ENCODE measurements at regions not wholly inside any gene's neighbourhood (a gene's known extent, or its start where the extent isn't known, plus 50 kb on each side); places are given as distances from the start of the nearest gene placed in this dataset.

DNA sequence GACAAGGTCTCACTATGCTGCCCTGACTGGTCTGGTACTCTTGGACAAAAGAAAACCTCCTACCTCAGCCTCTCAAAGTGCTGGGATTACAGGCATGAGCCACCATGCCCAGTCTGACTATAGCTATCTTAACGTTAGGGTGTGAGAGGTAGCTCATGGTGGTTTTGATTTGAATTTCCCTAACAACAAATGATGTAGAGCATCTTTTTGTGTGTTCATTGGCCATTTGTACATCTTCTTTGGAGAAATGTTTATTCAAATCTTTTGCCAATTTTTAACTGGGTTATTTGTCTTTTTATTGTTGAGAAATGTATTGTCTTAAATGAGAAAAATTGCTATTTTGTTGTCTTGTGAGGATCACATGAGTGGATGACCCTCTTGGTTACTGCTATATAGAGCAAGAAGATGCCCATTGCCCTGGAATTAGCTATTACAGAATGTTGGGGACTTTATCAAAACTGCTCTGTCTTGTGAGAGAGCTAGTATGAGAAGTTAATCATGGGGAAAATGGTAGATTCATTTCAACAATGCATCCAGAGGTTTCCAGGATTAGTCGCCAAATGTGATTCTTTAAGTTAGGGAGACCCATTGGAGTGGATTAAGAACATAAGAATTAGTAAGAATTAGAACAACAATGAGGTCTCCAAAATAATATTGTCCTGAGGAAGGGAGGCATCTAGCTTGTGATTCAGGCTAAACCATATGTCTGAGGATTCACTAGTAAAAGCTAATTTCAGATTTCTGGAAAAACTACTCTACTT is 124.3 kb upstream of the MOCS2 start:
- no peaks in the 10 kb centered on the region for H3K36me3 Mint-ChIP-seq (ENCODE audit: low read depth)
- ChIA-PET POLR2A (no interaction called here), CTCF (no interaction called here)
- DNase-seq, result no peak
- H3K27ac Mint-ChIP-seq, result no peak overlapping the region
- ATAC-seq, result no peak
- H3K4me3 Mint-ChIP-seq, result no peak overlapping the region
- H3K4me1 Mint-ChIP-seq (ENCODE audit: low read depth), result no peaks in the 10 kb centered on the region
- H3K27me3 Mint-ChIP-seq (ENCODE audit: low read depth), result no peaks in the 10 kb centered on the region
- no peaks in the 10 kb centered on the region for H3K9me3 Mint-ChIP-seq (ENCODE audit: insufficient read depth)

DNA sequence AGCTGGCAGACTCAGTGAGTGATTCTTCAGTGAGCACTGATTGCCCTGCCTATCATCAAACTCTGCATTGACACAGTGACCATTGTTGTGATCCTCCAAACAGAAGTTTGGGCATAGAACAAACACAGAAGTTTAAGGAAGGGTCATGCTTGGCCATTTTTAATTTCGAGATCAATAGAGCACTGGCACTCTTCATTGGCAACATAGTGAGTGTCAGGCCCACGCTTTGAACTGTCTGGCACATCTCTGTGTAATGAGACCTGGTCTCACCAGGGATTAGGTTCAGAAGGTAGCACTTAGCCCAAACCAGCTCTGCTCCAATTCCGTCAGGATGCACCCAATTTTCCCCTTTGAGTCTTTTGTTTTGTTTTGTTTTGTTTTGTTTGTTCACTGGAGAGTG is 127.1 kb upstream of the MOCS2 start:
- no peaks in the 10 kb centered on the region for H3K9me3 Mint-ChIP-seq (ENCODE audit: insufficient read depth)
- ChIA-PET CTCF (no interaction called here), POLR2A (no interaction called here)
- H3K36me3 Mint-ChIP-seq (ENCODE audit: low read depth), result no peaks in the 10 kb centered on the region
- peaks cover 5% of the 10 kb centered on the region for H3K27me3 Mint-ChIP-seq (ENCODE audit: low read depth)
- H3K27ac Mint-ChIP-seq, result no peak overlapping the region
- no peak overlapping the region for H3K4me3 Mint-ChIP-seq
- ATAC-seq (no peak), DNase-seq (no peak)
- H3K4me1 Mint-ChIP-seq (ENCODE audit: low read depth), result no peaks in the 10 kb centered on the region

DNA sequence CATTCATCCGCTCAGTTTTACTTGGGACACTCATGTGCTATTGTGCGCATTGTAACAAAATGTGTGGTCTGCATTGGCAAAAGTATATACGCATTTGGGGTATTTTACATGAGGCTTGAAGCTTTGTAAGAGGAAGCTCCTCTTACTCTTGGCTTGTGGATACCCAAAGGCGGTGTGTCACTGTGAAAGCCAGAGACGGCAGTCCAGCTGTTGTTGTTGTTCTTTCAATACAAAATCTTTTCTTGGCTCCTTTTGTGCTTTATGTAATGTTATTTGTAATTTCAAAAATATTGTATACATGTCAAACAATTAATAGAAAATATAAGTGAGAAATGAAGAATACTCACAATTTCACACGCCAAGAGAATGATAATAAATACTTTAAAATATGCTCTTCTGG is 128.3 kb upstream of the MOCS2 start:
- Mint-ChIP-seq H3K27me3 (ENCODE audit: low read depth) (peaks cover 5% of the 10 kb centered on the region), H3K27ac (no peak overlapping the region), H3K36me3 (ENCODE audit: low read depth) (no peaks in the 10 kb centered on the region), H3K9me3 (ENCODE audit: insufficient read depth) (no peaks in the 10 kb centered on the region), H3K4me1 (ENCODE audit: low read depth) (no peaks in the 10 kb centered on the region), H3K4me3 (no peak overlapping the region)
- ATAC-seq, result no peak
- ChIA-PET POLR2A (no interaction called here), CTCF (no interaction called here)
- no peak for DNase-seq

DNA sequence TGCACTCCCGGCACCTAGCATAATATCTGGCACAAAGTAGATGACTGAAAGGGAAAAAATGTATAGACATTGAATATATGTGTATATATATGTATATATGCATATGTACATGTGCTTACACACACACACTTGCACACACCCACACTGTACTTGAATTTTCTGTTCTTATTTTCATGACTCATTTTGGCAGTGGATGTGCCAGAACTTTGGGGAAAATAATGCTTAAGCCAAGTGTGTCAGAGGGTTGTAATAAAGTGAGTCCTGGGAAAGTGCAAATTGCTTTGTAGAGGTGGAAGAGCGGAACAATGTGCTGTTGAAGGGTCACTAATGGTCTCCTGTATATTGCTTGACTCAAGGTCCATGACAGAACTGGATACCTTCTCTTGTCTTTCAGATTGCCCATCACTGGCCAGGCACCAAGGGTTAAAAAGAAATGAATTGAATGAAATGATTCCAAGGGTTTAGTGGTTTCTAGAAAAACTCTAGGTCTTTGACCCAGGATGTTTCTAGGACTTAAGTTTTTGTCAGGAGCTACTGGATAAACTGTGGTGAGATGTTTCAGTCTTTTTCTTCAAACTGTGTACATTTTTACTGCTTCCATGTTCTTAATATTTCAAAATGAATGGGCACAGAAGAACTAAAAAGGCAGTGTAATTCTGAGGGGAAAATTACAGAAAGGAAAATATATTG is 129.9 kb upstream of the MOCS2 start:
- POLR2A ChIA-PET, result no interaction called here
- no peaks in the 10 kb centered on the region for H3K36me3 Mint-ChIP-seq (ENCODE audit: low read depth)
- H3K9me3 Mint-ChIP-seq (ENCODE audit: insufficient read depth), result no peaks in the 10 kb centered on the region
- DNase-seq, result no peak
- no peak overlapping the region for H3K4me3 Mint-ChIP-seq
- H3K27me3 Mint-ChIP-seq (ENCODE audit: low read depth), result peaks cover 5% of the 10 kb centered on the region
- no peak for ATAC-seq
- H3K27ac Mint-ChIP-seq, result no peak overlapping the region
- CTCF ChIA-PET, result no interaction called here
- H3K4me1 Mint-ChIP-seq (ENCODE audit: low read depth), result no peaks in the 10 kb centered on the region

DNA sequence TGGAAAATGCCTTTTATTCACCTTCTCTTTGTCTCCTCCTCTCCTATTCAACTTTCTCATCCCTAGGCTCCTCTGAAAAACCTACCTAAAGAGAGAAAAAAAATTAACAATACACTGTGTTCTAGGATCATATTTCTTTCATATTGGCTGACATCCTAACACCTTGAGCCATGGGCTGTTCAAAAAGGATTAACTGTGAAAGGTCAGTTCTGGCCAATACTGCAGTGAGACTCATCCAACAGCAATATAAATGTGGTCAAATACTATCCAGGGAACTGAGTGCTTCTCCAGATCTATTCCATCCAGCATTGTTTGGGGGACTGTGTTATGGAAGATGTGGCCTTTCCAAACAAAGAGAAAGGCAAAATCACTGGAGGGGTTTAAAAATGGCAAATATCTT is 131.1 kb upstream of the MOCS2 start:
- DNase-seq, result no peak
- H3K27me3 Mint-ChIP-seq (ENCODE audit: low read depth), result peaks cover 5% of the 10 kb centered on the region
- no peak overlapping the region for H3K4me3 Mint-ChIP-seq
- H3K27ac Mint-ChIP-seq, result no peak overlapping the region
- ChIA-PET POLR2A (no interaction called here), CTCF (interaction anchor here (0.9 kb wide), 1 partner anchor 45 kb away, joined by 3 read pairs; no protein-coding TSS in a partner anchor)
- H3K36me3 Mint-ChIP-seq (ENCODE audit: low read depth), result no peaks in the 10 kb centered on the region
- ATAC-seq, result no peak
- H3K4me1 Mint-ChIP-seq (ENCODE audit: low read depth), result no peaks in the 10 kb centered on the region
- H3K9me3 Mint-ChIP-seq (ENCODE audit: insufficient read depth), result no peaks in the 10 kb centered on the region

DNA sequence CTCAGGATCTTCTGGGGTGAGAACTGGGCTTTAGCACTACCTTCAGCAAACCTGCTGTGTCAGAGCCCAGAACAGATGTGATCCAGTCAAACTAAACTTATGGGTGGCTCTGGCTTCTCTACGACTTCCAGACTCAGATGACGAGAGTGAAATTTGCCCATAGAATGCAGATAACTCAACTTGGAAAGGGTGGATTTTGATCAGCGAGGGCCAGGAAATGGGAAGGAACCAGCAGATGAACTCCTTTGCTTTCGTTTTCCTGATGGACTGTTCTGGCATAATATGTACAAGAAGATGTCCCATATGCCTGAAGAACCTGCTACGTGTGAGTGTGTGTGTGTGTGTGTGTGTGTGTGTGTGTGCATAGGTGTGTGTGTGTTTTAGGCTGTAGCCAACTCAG is 132.0 kb upstream of the MOCS2 start:
- Mint-ChIP-seq H3K27ac (no peak overlapping the region), H3K4me1 (ENCODE audit: low read depth) (no peaks in the 10 kb centered on the region), H3K36me3 (ENCODE audit: low read depth) (no peaks in the 10 kb centered on the region), H3K4me3 (no peak overlapping the region), H3K27me3 (ENCODE audit: low read depth) (peaks cover 8% of the 10 kb centered on the region), H3K9me3 (ENCODE audit: insufficient read depth) (no peaks in the 10 kb centered on the region)
- POLR2A ChIA-PET, result no interaction called here
- DNase-seq, result no peak
- CTCF ChIA-PET, result no interaction called here
- no peak for ATAC-seq

DNA sequence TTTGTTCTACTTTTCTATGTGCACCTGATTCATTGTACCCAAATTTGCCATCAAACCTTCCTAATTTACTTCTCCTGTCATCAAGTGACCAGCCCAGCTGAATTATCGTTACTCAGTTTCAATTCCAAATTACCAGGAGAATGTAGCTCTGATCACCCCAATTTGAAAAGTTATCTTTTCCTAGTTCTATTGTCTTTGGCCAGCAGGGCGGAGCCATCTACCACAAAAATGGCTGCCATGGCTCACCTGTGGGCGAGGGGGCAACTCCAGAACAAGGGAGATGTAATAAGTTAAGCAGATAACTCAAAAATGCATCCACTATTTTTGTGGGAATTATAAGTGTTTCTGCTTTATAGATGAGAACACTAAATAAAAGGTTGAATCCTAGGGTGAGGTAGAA is 133.8 kb upstream of the MOCS2 start:
- Mint-ChIP-seq H3K27ac (no peak overlapping the region), H3K36me3 (ENCODE audit: low read depth) (no peaks in the 10 kb centered on the region)
- CTCF ChIA-PET, result interaction anchor here (1.1 kb wide), 1 partner anchor 11 kb away, joined by 3 read pairs; no protein-coding TSS in a partner anchor

DNA sequence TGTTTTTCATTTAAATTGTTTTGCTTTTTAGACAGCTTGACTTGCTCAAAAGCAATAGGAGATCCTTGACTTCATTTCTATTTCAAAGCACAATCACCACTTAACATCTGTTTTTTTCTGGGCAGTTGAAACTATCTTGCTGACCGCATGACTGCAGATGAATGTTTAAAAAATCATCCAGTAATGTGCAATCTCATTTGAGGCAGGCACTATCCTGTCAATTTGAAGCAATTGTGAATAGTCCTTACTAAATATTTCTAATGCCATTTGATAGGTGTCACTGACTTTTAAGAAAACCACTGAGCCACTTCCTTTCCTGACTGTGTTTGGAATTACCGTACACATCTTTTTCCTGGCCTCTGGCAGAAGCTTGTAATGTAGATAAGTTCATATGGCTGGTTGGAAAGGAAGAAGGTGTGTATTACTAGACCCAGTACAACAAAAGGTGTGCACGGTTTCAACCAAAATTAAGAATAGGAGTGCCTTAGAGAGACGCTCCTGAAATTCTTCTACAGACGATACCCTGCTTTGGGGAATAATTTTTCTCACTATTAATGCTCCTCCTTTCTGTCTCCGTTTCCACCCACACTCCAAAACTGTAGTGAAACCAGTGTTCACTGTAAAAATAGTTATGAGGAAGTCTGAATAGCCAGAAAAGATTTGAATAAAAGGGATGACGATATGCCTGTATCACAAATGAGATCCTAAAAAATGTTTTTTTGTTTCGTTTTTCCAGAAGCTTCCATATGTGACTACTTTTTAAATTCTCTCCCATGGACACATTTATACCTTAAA is 136.7 kb upstream of the MOCS2 start:
- H3K9me3 Mint-ChIP-seq (ENCODE audit: insufficient read depth), result no peaks in the 10 kb centered on the region
- no peak overlapping the region for H3K4me3 Mint-ChIP-seq
- H3K4me1 Mint-ChIP-seq (ENCODE audit: low read depth), result no peaks in the 10 kb centered on the region
- H3K36me3 Mint-ChIP-seq (ENCODE audit: low read depth), result no peaks in the 10 kb centered on the region
- ChIA-PET POLR2A (no interaction called here), CTCF (no interaction called here)
- DNase-seq (no peak), ATAC-seq (no peak)
- H3K27me3 Mint-ChIP-seq (ENCODE audit: low read depth), result peaks cover 7% of the 10 kb centered on the region
- H3K27ac Mint-ChIP-seq, result no peak overlapping the region

More for the DNA sequence above, 133.8 kb upstream of the MOCS2 start:
- POLR2A ChIA-PET, result no interaction called here
- Mint-ChIP-seq H3K4me1 (ENCODE audit: low read depth) (no peaks in the 10 kb centered on the region), H3K4me3 (no peak overlapping the region), H3K27me3 (ENCODE audit: low read depth) (peaks cover 12% of the 10 kb centered on the region), H3K9me3 (ENCODE audit: insufficient read depth) (no peaks in the 10 kb centered on the region)
- no peak for DNase-seq
- ATAC-seq, result no peak

DNA sequence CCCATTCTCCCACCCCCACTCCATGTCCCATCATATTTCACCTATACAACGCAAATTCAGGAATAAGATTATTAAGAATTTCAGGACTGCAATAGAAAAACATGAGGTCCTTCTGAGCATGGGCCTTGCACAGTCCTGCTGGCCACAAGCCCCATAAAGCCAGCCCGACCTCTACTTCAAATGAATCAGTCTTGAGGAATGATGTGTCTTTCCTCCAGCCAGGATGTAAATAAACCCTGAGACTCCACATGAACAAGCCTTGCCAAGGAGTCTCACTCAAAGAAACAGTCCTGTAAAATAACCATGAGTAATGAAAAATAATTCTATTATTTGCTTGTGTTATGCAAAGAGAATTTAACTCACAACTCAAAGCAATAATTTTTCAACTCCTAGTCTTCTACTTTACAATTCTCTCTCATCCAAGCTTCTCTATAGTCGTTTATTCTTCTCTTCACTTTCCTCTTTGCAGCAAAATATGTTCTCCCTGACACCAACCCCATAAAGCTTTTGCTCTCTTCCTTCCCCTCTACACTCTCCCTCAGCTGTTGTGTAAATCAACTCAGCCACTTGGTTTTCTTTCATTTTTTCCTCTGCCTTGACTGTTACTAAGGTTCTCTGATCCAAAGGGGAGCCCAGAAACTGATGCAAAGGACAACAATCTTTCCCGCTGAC is 140.1 kb upstream of the MOCS2 start:
- Mint-ChIP-seq H3K36me3 (ENCODE audit: low read depth) (no peaks in the 10 kb centered on the region), H3K27ac (no peak overlapping the region), H3K9me3 (ENCODE audit: insufficient read depth) (no peaks in the 10 kb centered on the region), H3K27me3 (ENCODE audit: low read depth) (peaks cover 9% of the 10 kb centered on the region), H3K4me3 (no peak overlapping the region), H3K4me1 (ENCODE audit: low read depth) (peaks cover 9% of the 10 kb centered on the region)
- no peak for ATAC-seq
- no peak for DNase-seq
- POLR2A ChIA-PET, result no interaction called here
- CTCF ChIA-PET, result no interaction called here

DNA sequence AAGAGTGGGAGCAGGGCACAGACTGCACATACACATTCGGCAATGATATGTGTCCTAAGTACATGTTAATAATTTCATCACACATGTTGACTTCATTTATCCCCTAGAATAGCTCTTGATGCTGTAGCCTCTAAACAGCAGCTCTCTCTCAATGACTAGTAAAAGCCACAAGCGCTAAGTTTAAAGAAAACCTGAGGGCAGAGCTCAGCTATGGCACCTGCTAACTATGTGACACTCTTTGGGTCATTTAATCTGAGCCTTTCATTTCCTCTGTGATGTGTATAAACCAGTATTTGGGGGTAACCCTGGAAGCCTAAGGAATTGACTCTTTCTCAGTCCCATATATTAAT is 140.6 kb upstream of the MOCS2 start:
- CTCF ChIA-PET, result no interaction called here
- Mint-ChIP-seq H3K27ac (no peak overlapping the region), H3K9me3 (ENCODE audit: insufficient read depth) (no peaks in the 10 kb centered on the region), H3K4me3 (no peak overlapping the region), H3K4me1 (ENCODE audit: low read depth) (peaks cover 9% of the 10 kb centered on the region), H3K27me3 (ENCODE audit: low read depth) (peaks cover 13% of the 10 kb centered on the region), H3K36me3 (ENCODE audit: low read depth) (no peaks in the 10 kb centered on the region)
- ATAC-seq (no peak), DNase-seq (no peak)
- POLR2A ChIA-PET, result no interaction called here

DNA sequence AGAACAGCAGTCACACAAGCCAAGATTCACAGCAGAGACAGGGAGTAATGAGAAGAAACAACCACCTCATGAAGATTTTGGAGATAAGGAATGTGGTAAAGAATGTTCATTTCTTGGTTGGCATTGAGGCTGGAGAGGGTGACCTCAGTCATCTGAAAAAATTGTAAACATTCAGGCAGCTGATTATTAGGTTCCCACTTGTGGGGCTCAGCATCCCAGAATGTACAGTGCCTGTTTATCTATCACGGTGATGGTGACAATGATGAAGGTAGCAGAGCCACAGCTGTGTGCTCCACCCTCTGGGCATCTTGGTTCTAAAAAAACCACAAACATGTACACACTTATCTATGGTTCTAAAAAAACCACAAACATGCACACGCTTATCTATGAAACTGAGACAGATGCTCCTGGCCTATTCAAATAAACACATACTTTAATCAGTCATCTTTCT is 143.9 kb upstream of the MOCS2 start:
- ChIA-PET CTCF (no interaction called here), POLR2A (no interaction called here)
- H3K36me3 Mint-ChIP-seq (ENCODE audit: low read depth), result no peaks in the 10 kb centered on the region
- peaks cover 8% of the 10 kb centered on the region for H3K27me3 Mint-ChIP-seq (ENCODE audit: low read depth)
- DNase-seq (no peak), ATAC-seq (peak; percentile 27)
- no peaks in the 10 kb centered on the region for H3K9me3 Mint-ChIP-seq (ENCODE audit: insufficient read depth)
- H3K4me1 Mint-ChIP-seq (ENCODE audit: low read depth), result peaks cover 9% of the 10 kb centered on the region
- no peak overlapping the region for H3K27ac Mint-ChIP-seq
- H3K4me3 Mint-ChIP-seq, result no peak overlapping the region

DNA sequence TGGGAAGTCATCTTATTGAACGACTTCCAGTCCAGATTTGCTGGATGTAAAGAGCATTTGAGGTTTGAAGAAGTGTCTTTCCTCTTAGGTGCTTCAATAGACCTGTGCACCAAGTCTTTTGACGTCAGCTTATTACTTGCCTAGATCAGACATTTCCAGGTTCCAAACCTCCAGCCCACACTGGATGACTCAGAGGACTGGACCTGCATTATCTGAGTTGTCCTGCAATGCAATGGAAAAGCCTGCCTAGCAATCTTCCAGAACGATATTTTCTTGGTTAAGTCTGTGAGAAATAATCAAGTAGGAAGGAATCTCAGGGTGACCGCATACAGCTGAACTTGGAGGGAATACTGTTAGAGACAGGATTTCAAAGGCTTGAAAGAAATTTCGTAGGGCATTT is 147.2 kb upstream of the MOCS2 start:
- ATAC-seq, result no peak

More for the DNA sequence above, 147.2 kb upstream of the MOCS2 start:
- Mint-ChIP-seq H3K36me3 (ENCODE audit: low read depth) (no peaks in the 10 kb centered on the region), H3K27ac (no peak overlapping the region), H3K9me3 (ENCODE audit: insufficient read depth) (no peaks in the 10 kb centered on the region), H3K4me3 (no peak overlapping the region), H3K27me3 (ENCODE audit: low read depth) (peaks cover 8% of the 10 kb centered on the region), H3K4me1 (ENCODE audit: low read depth) (peaks cover 9% of the 10 kb centered on the region)
- no peak for DNase-seq
- POLR2A ChIA-PET, result no interaction called here
- CTCF ChIA-PET, result no interaction called here
